ENCODE measurements at regions not wholly inside any gene's neighbourhood (a gene's known extent, or its start where the extent isn't known, plus 50 kb on each side); places are given as distances from the start of the nearest gene placed in this dataset.
"Not testable (repeated sequence)": the region's sequence is repeated elsewhere in the genome, so short reads cannot be mapped to it uniquely, and the experiment has no call there.

GRCh38 chr2:13284688-13285087, 568.0 kb downstream of the TRIB2 start:
- H3K4me3 ChIP-seq (ENCODE audit: low read depth, low read length): no peak overlapping the region
- no peak overlapping the region for H3K27ac ChIP-seq
- in situ Hi-C loops (cut with HindIII; ENCODE audit: low pct_ligation_motif_present, low sequenced_read_pairs): no loop called here
- no peak for TF ChIP-seq CTCF (IDR thresholded peaks at IDR 0.05; ENCODE audit: low read depth, low read length, missing control alignments)
- DNase-seq: no peak
- H3K36me3 ChIP-seq (replicated peaks): no peaks in the 10 kb centered on the region
- H3K27me3 ChIP-seq (replicated peaks): no peaks in the 10 kb centered on the region

GRCh38 chr2:13289310-13289709, 572.6 kb downstream of the TRIB2 start:
- DNase-seq: no peak
- H3K27me3 ChIP-seq (replicated peaks): no peaks in the 10 kb centered on the region
- no peak overlapping the region for H3K27ac ChIP-seq
- no peaks in the 10 kb centered on the region for H3K36me3 ChIP-seq (replicated peaks)
- TF ChIP-seq CTCF (IDR thresholded peaks at IDR 0.05; ENCODE audit: low read depth, low read length, missing control alignments): no peak
- H3K4me3 ChIP-seq (ENCODE audit: low read depth, low read length): no peak overlapping the region
- in situ Hi-C loops (cut with HindIII; ENCODE audit: low pct_ligation_motif_present, low sequenced_read_pairs): no loop called here

GRCh38 chr2:13308478-13308805, 591.7 kb downstream of the TRIB2 start:
- DNase-seq; H3K4me3 ChIP-seq (ENCODE audit: low read depth, low read length); H3K27ac ChIP-seq; H3K27me3 ChIP-seq (replicated peaks); in situ Hi-C loops (cut with HindIII; ENCODE audit: low pct_ligation_motif_present, low sequenced_read_pairs); H3K36me3 ChIP-seq (replicated peaks): not testable (repeated sequence)

- no peak for DNase-seq
- TF ChIP-seq CTCF (IDR thresholded peaks at IDR 0.05; ENCODE audit: low read depth, low read length, missing control alignments): no peak
- Histone ChIP-seq H3K36me3 (replicated peaks) (no peaks in the 10 kb centered on the region), H3K27ac (no peak overlapping the region), H3K27me3 (replicated peaks) (no peaks in the 10 kb centered on the region), H3K4me3 (ENCODE audit: low read depth, low read length) (no peak overlapping the region)
- in situ Hi-C loops (cut with HindIII; ENCODE audit: low pct_ligation_motif_present, low sequenced_read_pairs): no loop called here
These were observed 592.3 kb downstream of the TRIB2 start for GRCh38 chr2:13308989-13309388.

GRCh38 chr2:13332060-13332459, 615.3 kb downstream of the TRIB2 start:
- no peaks in the 10 kb centered on the region for H3K27me3 ChIP-seq (replicated peaks)

GRCh38 chr2:13334071-13334470, 617.3 kb downstream of the TRIB2 start:
- H3K27ac ChIP-seq; in situ Hi-C loops (cut with HindIII; ENCODE audit: low pct_ligation_motif_present, low sequenced_read_pairs); DNase-seq; H3K4me3 ChIP-seq (ENCODE audit: low read depth, low read length); H3K27me3 ChIP-seq (replicated peaks); H3K36me3 ChIP-seq (replicated peaks): not testable (repeated sequence)

More at GRCh38 chr2:13332060-13332459, 615.3 kb downstream of the TRIB2 start:
- in situ Hi-C loops (cut with HindIII; ENCODE audit: low pct_ligation_motif_present, low sequenced_read_pairs): no loop called here
- no peak for TF ChIP-seq CTCF (IDR thresholded peaks at IDR 0.05; ENCODE audit: low read depth, low read length, missing control alignments)
- Histone ChIP-seq H3K4me3 (ENCODE audit: low read depth, low read length) (no peak overlapping the region), H3K36me3 (replicated peaks) (no peaks in the 10 kb centered on the region), H3K27ac (no peak overlapping the region)
- DNase-seq: no peak

- H3K27me3 ChIP-seq (replicated peaks): no peaks in the 10 kb centered on the region
- no peaks in the 10 kb centered on the region for H3K36me3 ChIP-seq (replicated peaks)
- in situ Hi-C loops (cut with HindIII; ENCODE audit: low pct_ligation_motif_present, low sequenced_read_pairs): no loop called here
- H3K27ac ChIP-seq: no peak overlapping the region
- TF ChIP-seq CTCF (IDR thresholded peaks at IDR 0.05; ENCODE audit: low read depth, low read length, missing control alignments): no peak
- H3K4me3 ChIP-seq (ENCODE audit: low read depth, low read length): no peak overlapping the region
- no peak for DNase-seq
These were observed 617.8 kb downstream of the TRIB2 start for GRCh38 chr2:13334545-13334944.

Measured in brain microvascular endothelial cell (primary cell).